ENCODE measurements at regions not wholly inside any gene's neighbourhood (a gene's known extent, or its start where the extent isn't known, plus 50 kb on each side); places are given as distances from the start of the nearest gene placed in this dataset.

DNA sequence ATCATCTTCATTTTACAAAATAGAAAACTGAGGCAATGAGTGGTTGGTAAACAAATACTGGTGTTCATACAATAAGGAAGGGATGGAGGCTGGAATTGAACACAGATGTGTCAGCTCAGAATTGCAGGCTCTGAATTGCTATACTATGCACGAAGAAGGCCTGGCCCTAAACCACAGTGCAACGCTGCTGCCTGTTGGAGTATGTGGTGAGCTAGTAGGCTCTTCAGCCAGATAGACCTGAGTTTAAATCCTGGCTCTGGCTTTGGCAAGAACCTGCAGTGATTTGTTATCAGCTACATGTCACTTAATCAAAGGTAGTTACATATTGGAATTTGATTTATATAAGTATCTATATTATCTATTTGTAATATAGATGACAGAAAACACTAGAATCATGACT is 1602.4 kb upstream of the CELF4 start:
- TF ChIP-seq, protein P1, sequence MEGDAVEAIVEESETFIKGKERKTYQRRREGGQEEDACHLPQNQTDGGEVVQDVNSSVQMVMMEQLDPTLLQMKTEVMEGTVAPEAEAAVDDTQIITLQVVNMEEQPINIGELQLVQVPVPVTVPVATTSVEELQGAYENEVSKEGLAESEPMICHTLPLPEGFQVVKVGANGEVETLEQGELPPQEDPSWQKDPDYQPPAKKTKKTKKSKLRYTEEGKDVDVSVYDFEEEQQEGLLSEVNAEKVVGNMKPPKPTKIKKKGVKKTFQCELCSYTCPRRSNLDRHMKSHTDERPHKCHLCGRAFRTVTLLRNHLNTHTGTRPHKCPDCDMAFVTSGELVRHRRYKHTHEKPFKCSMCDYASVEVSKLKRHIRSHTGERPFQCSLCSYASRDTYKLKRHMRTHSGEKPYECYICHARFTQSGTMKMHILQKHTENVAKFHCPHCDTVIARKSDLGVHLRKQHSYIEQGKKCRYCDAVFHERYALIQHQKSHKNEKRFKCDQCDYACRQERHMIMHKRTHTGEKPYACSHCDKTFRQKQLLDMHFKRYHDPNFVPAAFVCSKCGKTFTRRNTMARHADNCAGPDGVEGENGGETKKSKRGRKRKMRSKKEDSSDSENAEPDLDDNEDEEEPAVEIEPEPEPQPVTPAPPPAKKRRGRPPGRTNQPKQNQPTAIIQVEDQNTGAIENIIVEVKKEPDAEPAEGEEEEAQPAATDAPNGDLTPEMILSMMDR (conservative IDR thresholded peaks at IDR 0.05; ENCODE audit: low read length), result no peak
- TF ChIP-seq EZH2phosphoT487 (IDR thresholded peaks at IDR 0.05; ENCODE audit: borderline replicate concordance, low read depth, low read length), result no peak
